ENCODE measurements at regions not wholly inside any gene's neighbourhood (a gene's known extent, or its start where the extent isn't known, plus 50 kb on each side); places are given as distances from the start of the nearest gene placed in this dataset.

DNA sequence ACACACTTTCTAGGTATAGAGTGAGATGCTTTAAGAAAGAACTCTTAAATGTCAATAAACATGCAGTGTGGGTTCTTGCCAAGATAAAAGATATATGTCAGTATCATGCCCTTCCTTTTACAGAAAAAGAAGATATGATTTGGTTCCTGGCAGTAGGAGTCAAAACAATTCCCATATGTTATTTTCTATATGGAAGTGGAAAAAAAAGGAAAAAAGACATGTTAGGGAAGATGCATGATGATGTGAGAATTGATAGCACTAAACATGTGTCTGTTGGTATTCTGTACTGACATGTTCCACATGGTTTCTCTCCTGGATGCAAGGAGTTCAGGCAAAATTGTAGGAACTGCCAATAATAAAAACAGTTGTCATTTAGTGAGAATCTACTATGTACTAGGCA lies 318.8 kb upstream of the DACH1 start:
- Histone ChIP-seq H3K27me3 (ENCODE audit: control insufficient read depth in 3 of 3, insufficient read depth in 3 of 3, low read length in 2 of 3) (no peaks in the 10 kb centered on the region), H3K9me3 (ENCODE audit: control insufficient read depth in 4 of 4, insufficient read depth in 3 of 4, low read length in 3 of 4) (no peaks in the 10 kb centered on the region), H3K36me3 (ENCODE audit: control insufficient read depth in 4 of 4, insufficient read depth in 4 of 4, low read length in 4 of 4) (no peaks in the 10 kb centered on the region), H3K27ac (ENCODE audit: low read depth in 1 of 2, low read length in 1 of 2) (no peak overlapping the region), H3K9ac (ENCODE audit: insufficient read depth in 1 of 2, low read length in 2 of 2) (no peak overlapping the region), H3K4me3 (no peak overlapping the region), H3K4me1 (ENCODE audit: control insufficient read depth in 5 of 5, insufficient read depth in 5 of 5, low read length in 5 of 5) (peaks cover 0 to 9% (median 0%) of the 10 kb centered on the region in 5 donors)
- TF ChIP-seq, protein P1, sequence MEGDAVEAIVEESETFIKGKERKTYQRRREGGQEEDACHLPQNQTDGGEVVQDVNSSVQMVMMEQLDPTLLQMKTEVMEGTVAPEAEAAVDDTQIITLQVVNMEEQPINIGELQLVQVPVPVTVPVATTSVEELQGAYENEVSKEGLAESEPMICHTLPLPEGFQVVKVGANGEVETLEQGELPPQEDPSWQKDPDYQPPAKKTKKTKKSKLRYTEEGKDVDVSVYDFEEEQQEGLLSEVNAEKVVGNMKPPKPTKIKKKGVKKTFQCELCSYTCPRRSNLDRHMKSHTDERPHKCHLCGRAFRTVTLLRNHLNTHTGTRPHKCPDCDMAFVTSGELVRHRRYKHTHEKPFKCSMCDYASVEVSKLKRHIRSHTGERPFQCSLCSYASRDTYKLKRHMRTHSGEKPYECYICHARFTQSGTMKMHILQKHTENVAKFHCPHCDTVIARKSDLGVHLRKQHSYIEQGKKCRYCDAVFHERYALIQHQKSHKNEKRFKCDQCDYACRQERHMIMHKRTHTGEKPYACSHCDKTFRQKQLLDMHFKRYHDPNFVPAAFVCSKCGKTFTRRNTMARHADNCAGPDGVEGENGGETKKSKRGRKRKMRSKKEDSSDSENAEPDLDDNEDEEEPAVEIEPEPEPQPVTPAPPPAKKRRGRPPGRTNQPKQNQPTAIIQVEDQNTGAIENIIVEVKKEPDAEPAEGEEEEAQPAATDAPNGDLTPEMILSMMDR (IDR thresholded peaks at IDR 0.05; ENCODE audit: control extremely low read depth, extremely low read depth): no peak
- ATAC-seq (ENCODE audit: insufficient read depth, low FRiP score): no peak
- peak in 2 of 3 donors; percentile 32 to 55 for DNase-seq

DNA sequence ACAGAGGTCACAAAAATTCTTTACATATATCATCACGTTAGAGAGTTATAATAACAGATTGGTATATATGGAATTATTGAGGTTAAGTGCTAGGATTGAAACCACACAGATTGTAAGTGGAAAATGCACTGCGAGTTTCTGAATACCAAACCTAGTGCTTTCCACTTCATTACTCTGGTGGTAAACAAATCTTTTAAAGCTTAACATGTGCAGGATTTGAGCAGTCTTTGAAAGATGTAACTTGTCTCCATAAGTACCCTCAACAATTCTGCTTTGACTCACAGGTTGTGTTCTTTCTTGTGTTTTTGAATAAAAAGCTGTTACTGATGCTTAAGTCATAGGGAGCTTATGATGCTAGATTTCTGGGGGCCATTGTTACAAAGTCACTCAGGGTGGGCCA lies 314.7 kb upstream of the DACH1 start:
- H3K9me3 ChIP-seq (ENCODE audit: control insufficient read depth in 4 of 4, insufficient read depth in 3 of 4, low read length in 3 of 4): no peaks in the 10 kb centered on the region
- DNase-seq: no peak
- H3K27ac ChIP-seq (ENCODE audit: low read depth in 1 of 2, low read length in 1 of 2): no peak overlapping the region
- H3K27me3 ChIP-seq (ENCODE audit: control insufficient read depth in 3 of 3, insufficient read depth in 3 of 3, low read length in 2 of 3): no peaks in the 10 kb centered on the region
- no peaks in the 10 kb centered on the region for H3K4me1 ChIP-seq (ENCODE audit: control insufficient read depth in 5 of 5, insufficient read depth in 5 of 5, low read length in 5 of 5)
- WGBS, 2 donors: 68 to 74% methylated on average over 2 of the region's 2 CpGs
- H3K9ac ChIP-seq (ENCODE audit: insufficient read depth in 1 of 2, low read length in 2 of 2): no peak overlapping the region
- no peaks in the 10 kb centered on the region for H3K36me3 ChIP-seq (ENCODE audit: control insufficient read depth in 4 of 4, insufficient read depth in 4 of 4, low read length in 4 of 4)
- no peak overlapping the region for H3K4me3 ChIP-seq
- TF ChIP-seq, protein P1 (IDR thresholded peaks at IDR 0.05; ENCODE audit: control extremely low read depth, extremely low read depth): no peak
- ATAC-seq (ENCODE audit: insufficient read depth, low FRiP score): no peak

DNA sequence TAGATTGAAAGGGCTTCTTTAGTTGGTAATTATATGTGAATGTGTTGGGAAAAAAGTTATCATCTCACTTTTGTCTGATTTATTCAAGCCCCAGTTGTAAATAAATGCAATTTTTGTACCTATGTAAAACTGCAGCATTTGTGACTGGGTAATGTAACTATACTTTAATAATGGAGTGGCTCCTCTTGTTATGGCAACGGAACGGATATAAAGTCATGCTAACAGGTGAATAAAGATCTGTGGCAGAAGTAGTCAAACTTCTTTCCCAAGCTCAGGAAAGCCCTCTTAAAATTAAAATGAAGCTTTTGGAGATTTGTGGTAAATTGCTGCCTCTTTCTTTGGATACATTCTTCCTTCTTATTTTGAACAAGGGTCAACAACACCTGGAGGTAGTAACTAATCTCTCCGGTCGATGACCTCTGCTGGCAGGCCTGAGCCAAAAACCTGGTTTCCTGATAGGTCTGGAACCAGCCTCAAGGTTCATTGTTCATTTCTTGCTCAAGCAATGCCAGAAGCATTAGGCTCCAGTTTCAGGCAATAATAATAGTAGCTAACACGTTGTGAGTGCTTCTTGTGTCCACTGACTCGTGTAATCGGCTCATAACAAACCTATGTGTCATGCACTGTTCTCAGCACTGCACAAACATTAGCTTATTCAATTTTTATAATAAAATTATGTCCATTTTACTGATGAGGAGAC lies 313.4 kb upstream of the DACH1 start:
- Histone ChIP-seq H3K27ac (ENCODE audit: low read depth in 1 of 2, low read length in 1 of 2) (no peak overlapping the region), H3K36me3 (ENCODE audit: control insufficient read depth in 4 of 4, insufficient read depth in 4 of 4, low read length in 4 of 4) (no peaks in the 10 kb centered on the region), H3K4me3 (no peak overlapping the region), H3K4me1 (ENCODE audit: control insufficient read depth in 5 of 5, insufficient read depth in 5 of 5, low read length in 5 of 5) (peaks cover 0 to 7% (median 0%) of the 10 kb centered on the region in 5 donors), H3K9ac (ENCODE audit: insufficient read depth in 1 of 2, low read length in 2 of 2) (no peak overlapping the region), H3K27me3 (ENCODE audit: control insufficient read depth in 3 of 3, insufficient read depth in 3 of 3, low read length in 2 of 3) (no peaks in the 10 kb centered on the region), H3K9me3 (ENCODE audit: control insufficient read depth in 4 of 4, insufficient read depth in 3 of 4, low read length in 3 of 4) (no peaks in the 10 kb centered on the region)
- no peak for ATAC-seq (ENCODE audit: insufficient read depth, low FRiP score)
- 89 to 93% methylated on average over 7 of the region's 7 CpGs for WGBS, 2 donors
- DNase-seq: no peak
- TF ChIP-seq, protein P1 (IDR thresholded peaks at IDR 0.05; ENCODE audit: control extremely low read depth, extremely low read depth): no peak

DNA sequence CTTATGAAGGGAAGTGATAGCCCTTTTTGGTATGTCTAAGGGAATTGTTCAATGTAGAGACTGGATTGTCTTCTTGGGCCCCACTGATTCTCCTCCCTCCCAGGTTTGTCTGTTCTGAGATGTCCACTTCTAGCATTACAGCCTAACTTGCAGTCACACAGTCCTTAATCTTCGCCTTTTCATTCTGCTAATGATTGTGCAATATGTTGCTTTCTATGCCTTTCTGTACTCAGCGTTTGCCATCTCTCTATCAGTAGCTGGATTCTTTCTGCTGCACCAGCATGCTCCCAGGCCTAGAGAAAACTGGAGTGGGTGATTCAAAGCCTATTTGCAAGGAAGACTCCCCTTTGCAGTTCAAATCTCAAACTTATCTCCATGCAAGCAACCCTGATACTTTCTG lies 307.5 kb upstream of the DACH1 start:
- H3K9ac ChIP-seq (ENCODE audit: insufficient read depth in 1 of 2, low read length in 2 of 2): no peak overlapping the region
- no peak for ATAC-seq (ENCODE audit: insufficient read depth, low FRiP score)
- TF ChIP-seq, protein P1 (IDR thresholded peaks at IDR 0.05; ENCODE audit: control extremely low read depth, extremely low read depth): no peak
- peaks cover 0 to 19% (median 0%) of the 10 kb centered on the region in 5 donors for H3K4me1 ChIP-seq (ENCODE audit: control insufficient read depth in 5 of 5, insufficient read depth in 5 of 5, low read length in 5 of 5)
- H3K4me3 ChIP-seq: no peak overlapping the region
- DNase-seq: peak in 2 of 3 donors; percentile 39 to 61
- WGBS, 2 donors: 62 to 87% methylated on average over 2 of the region's 2 CpGs
- H3K9me3 ChIP-seq (ENCODE audit: control insufficient read depth in 4 of 4, insufficient read depth in 3 of 4, low read length in 3 of 4): no peaks in the 10 kb centered on the region
- H3K27me3 ChIP-seq (ENCODE audit: control insufficient read depth in 3 of 3, insufficient read depth in 3 of 3, low read length in 2 of 3): no peaks in the 10 kb centered on the region
- no peaks in the 10 kb centered on the region for H3K36me3 ChIP-seq (ENCODE audit: control insufficient read depth in 4 of 4, insufficient read depth in 4 of 4, low read length in 4 of 4)
- no peak overlapping the region for H3K27ac ChIP-seq (ENCODE audit: low read depth in 1 of 2, low read length in 1 of 2)
